H1 (cell line): ENCODE measurements at regions not wholly inside any gene's neighbourhood (a gene's known extent, or its start where the extent isn't known, plus 50 kb on each side); places are given as distances from the start of the nearest gene placed in this dataset.

ENCODE experiments used
- CTCF ChIA-PET: fragments of 300-600 bp; sonication (Branson Sonifier 250); formaldehyde crosslinking; loops from one replicate; lab custom pipeline; 2021; ENCODE audit not compliant: partially characterized antibody; lab: Charles Lee
- POLR2A ChIA-PET: fragments of 300-600 bp; sonication (Branson Sonifier 250); formaldehyde crosslinking; loops from one replicate; lab custom pipeline; 2021; ENCODE audit warnings: inconsistent platforms; ENCODE audit not compliant: partially characterized antibody; lab: Charles Lee
- DNase-seq, 2 experiments: peaks; one replicate each; pipeline versions ENCODE4 v3.0.0 to v3.0.0-alpha.2; 2010 to 2022; ENCODE audit warnings: low spot score in 2 of 2, low read depth in 1 of 2, mixed read lengths in 1 of 2
- FAIRE-seq: peaks from 2 replicates; lab custom pipeline; 2011; peaks lifted over from hg19 to GRCh38; lab: Jason Lieb, UNC
- H2AFZ ChIP-seq: 2 replicates; pipeline ENCODE4 v1.8.1; 2012; ENCODE audit warnings: low read length, inconsistent platforms
- H2AK5ac ChIP-seq: 2 replicates; pipeline ENCODE4 v1.6.1; 2013; ENCODE audit warnings: low read depth, low read length
- H2BK120ac ChIP-seq: replicated peaks from 2 replicates; pipeline ENCODE3; 2013; ENCODE audit warnings: low read depth, low read length, inconsistent platforms
- H2BK12ac ChIP-seq: 2 replicates; pipeline ENCODE4 v1.6.1; 2013; ENCODE audit warnings: low read depth, low read length
- H2BK15ac ChIP-seq: 2 replicates; pipeline ENCODE4 v1.6.1; 2013; ENCODE audit warnings: low read length
- H2BK20ac ChIP-seq: 2 replicates; pipeline ENCODE4 v1.6.1; 2013; ENCODE audit warnings: low read length
- H2BK5ac ChIP-seq: 2 replicates; pipeline ENCODE4 v1.6.1; 2013; ENCODE audit warnings: low read depth, low read length
- H3K14ac ChIP-seq: 2 replicates; pipeline ENCODE4 v1.6.1; 2013; ENCODE audit warnings: inconsistent platforms; ENCODE audit not compliant: insufficient read length
- H3K18ac ChIP-seq: 2 replicates; pipeline ENCODE4 v1.6.1; 2013; ENCODE audit warnings: low read length; ENCODE audit errors: extremely low read depth
- H3K23ac ChIP-seq: 2 replicates; pipeline ENCODE4 v1.6.1; 2013; ENCODE audit warnings: inconsistent platforms; ENCODE audit not compliant: insufficient read length
- H3K23me2 ChIP-seq: 2 replicates; pipeline ENCODE4 v1.6.1; 2013; ENCODE audit warnings: low read depth, low read length
- H3K27ac ChIP-seq: 2 replicates; pipeline ENCODE4 v1.6.1; 2011; ENCODE audit warnings: low read depth, low read length, inconsistent platforms
- H3K27me3 ChIP-seq, 4 experiments: replicated peaks in 1 of 4; 1 replicate in 1 of 4; 2 replicates in 3 of 4; pipeline versions ENCODE4 v1.6.1 to v1.8.1; 2011 to 2013; ENCODE audit warnings: low read length in 3 of 4, mild to moderate bottlenecking in 3 of 4, inconsistent platforms in 2 of 4, mixed read lengths in 2 of 4, moderate library complexity in 1 of 4; ENCODE audit not compliant: control insufficient read depth in 3 of 4, insufficient read depth in 3 of 4; ENCODE audit errors: extremely low read depth in 1 of 4
- H3K36me3 ChIP-seq, 4 experiments: 2 replicates each; pipeline versions ENCODE4 v1.6.1 to v1.8.1; 2011 to 2013; ENCODE audit warnings: mild to moderate bottlenecking in 4 of 4, low read length in 3 of 4, moderate library complexity in 2 of 4, control low read depth in 1 of 4, inconsistent platforms in 1 of 4; ENCODE audit not compliant: insufficient read depth in 4 of 4, control insufficient read depth in 2 of 4
- H3K4ac ChIP-seq: replicated peaks from 2 replicates; pipeline ENCODE3; 2013; ENCODE audit warnings: low read length, low read depth, mixed read lengths, inconsistent platforms; ENCODE audit not compliant: insufficient read length
- H3K4me1 ChIP-seq, 4 experiments: replicated peaks in 1 of 4; 1 replicate in 1 of 4; 2 replicates in 3 of 4; pipeline versions ENCODE4 v1.6.1 to v1.8.1; 2011 to 2013; ENCODE audit warnings: low read length in 3 of 4, inconsistent platforms in 2 of 4, mixed read lengths in 1 of 4; ENCODE audit not compliant: insufficient read depth in 4 of 4, control insufficient read depth in 3 of 4
- H3K4me2 ChIP-seq, 2 experiments: 2 replicates each; pipeline versions ENCODE4 v1.6.1 to v1.8.1; 2011 to 2013; ENCODE audit warnings: low read depth in 2 of 2, low read length in 2 of 2, control low read depth in 1 of 2, inconsistent platforms in 1 of 2, mild to moderate bottlenecking in 1 of 2; ENCODE audit not compliant: insufficient read depth in 1 of 2
- H3K4me3 ChIP-seq, 4 experiments: fragments of 200-600, 300-600 bp in 1 of 4; sonication (generic), shearing (Covaris generic), sonication (Bioruptor Twin) in 1 of 4; 2 replicates each; pipeline versions ENCODE4 v1.5.1 to v1.8.1; 2011 to 2016; ENCODE audit warnings: low read length in 4 of 4, low read depth in 3 of 4, control low read depth in 2 of 4, inconsistent platforms in 2 of 4, mild to moderate bottlenecking in 2 of 4, mixed read lengths in 1 of 4, moderate library complexity in 1 of 4; ENCODE audit not compliant: insufficient read depth in 2 of 4; ENCODE audit errors: extremely low read depth in 1 of 4
- H3K56ac ChIP-seq: replicated peaks from 2 replicates; pipeline ENCODE3; 2013; ENCODE audit warnings: low read depth, mild to moderate bottlenecking, mixed read lengths, low read length, inconsistent platforms; ENCODE audit not compliant: insufficient read length
- H3K79me1 ChIP-seq: 2 replicates; pipeline ENCODE4 v1.6.1; 2013; ENCODE audit warnings: low read depth, low read length, control low read depth
- H3K79me2 ChIP-seq, 2 experiments: 2 replicates each; pipeline versions ENCODE4 v1.6.1 to v1.8.1; 2012 to 2013; ENCODE audit warnings: low read length in 2 of 2, mild to moderate bottlenecking in 2 of 2, inconsistent platforms in 1 of 2; ENCODE audit not compliant: insufficient read depth in 2 of 2, control insufficient read depth in 1 of 2
- H3K9ac ChIP-seq, 4 experiments: replicated peaks in 1 of 4; 1 replicate in 1 of 4; 2 replicates in 3 of 4; pipeline versions ENCODE4 v1.6.1 to v1.8.1; 2011 to 2013; ENCODE audit warnings: low read depth in 3 of 4, low read length in 3 of 4, control low read depth in 2 of 4, mild to moderate bottlenecking in 2 of 4, moderate library complexity in 2 of 4, inconsistent platforms in 1 of 4; ENCODE audit errors: extremely low read depth in 1 of 4
- H3K9me3 ChIP-seq, 2 experiments: 2 replicates each; pipeline versions ENCODE4 v1.6.1 to v1.8.1; 2012 to 2013; ENCODE audit warnings: mild to moderate bottlenecking in 2 of 2, moderate library complexity in 2 of 2, control low read depth in 1 of 2, inconsistent platforms in 1 of 2, low read depth in 1 of 2, low read length in 1 of 2, mixed read lengths in 1 of 2; ENCODE audit not compliant: insufficient read depth in 2 of 2
- H4K20me1 ChIP-seq, 2 experiments: replicated peaks in 1 of 2; 2 replicates each; pipeline versions ENCODE3 to v1.8.1; 2011 to 2013; ENCODE audit warnings: inconsistent platforms in 2 of 2, low read length in 2 of 2, mild to moderate bottlenecking in 1 of 2; ENCODE audit not compliant: insufficient read depth in 2 of 2, control insufficient read depth in 1 of 2
- H4K5ac ChIP-seq: 2 replicates; pipeline ENCODE4 v1.6.1; 2013; ENCODE audit warnings: low read length, low read depth, mixed read lengths, inconsistent platforms; ENCODE audit not compliant: insufficient read length
- H4K8ac ChIP-seq: 2 replicates; pipeline ENCODE4 v1.8.0; 2013; ENCODE audit warnings: mild to moderate bottlenecking, moderate library complexity, low read length, inconsistent platforms; ENCODE audit not compliant: insufficient read depth; ENCODE audit errors: extremely low read depth
- H4K91ac ChIP-seq: replicated peaks from 2 replicates; pipeline ENCODE3; 2013; ENCODE audit warnings: low read length, mixed read lengths, inconsistent platforms; ENCODE audit not compliant: insufficient read length
- ASH2L ChIP-seq: fragments of 200-600, 300-600 bp; sonication (generic); IDR thresholded peaks from one replicate; pipeline ENCODE4 v1.7.1; 2017; ENCODE audit warnings: low read length
- BCL11A ChIP-seq, 2 experiments: IDR thresholded peaks; one replicate each; pipeline ENCODE4 v1.6.1; 2011; ENCODE audit warnings: low read depth in 2 of 2, low read length in 2 of 2, mild to moderate bottlenecking in 2 of 2
- CBX8 ChIP-seq: fragments of 300-800, 300-1000 bp; sonication (generic); IDR thresholded peaks from 2 replicates; pipeline ENCODE4 v1.7.1; 2016; ENCODE audit warnings: low read depth, low read length, borderline replicate concordance
- CHD1 ChIP-seq: IDR thresholded peaks from 2 replicates; pipeline ENCODE4 v1.6.1; 2012; ENCODE audit warnings: low read depth, low read length, improper control_type of control experiment
- CHD2 ChIP-seq: IDR thresholded peaks from 2 replicates; pipeline ENCODE4 v1.6.1; 2012; ENCODE audit warnings: low read length, improper control_type of control experiment
- EZH2 ChIP-seq: fragments of 200-600 bp; sonication (generic); IDR thresholded peaks from 2 replicates; pipeline ENCODE4 v1.7.1; 2012; ENCODE audit warnings: low read depth, mild to moderate bottlenecking, moderate library complexity, low read length, inconsistent platforms; ENCODE audit not compliant: severe bottlenecking
- MAFK ChIP-seq: IDR thresholded peaks from 2 replicates; pipeline ENCODE4 v1.6.1; 2012; ENCODE audit warnings: low read depth, mild to moderate bottlenecking, improper control_type of control experiment, low read length
- POLR2AphosphoS5 ChIP-seq: IDR thresholded peaks from 2 replicates; pipeline ENCODE4 v1.6.1; 2011; ENCODE audit warnings: low read depth, low read length
- RAD21 ChIP-seq, 2 experiments: IDR thresholded peaks in 1 of 2; conservative IDR thresholded peaks in 1 of 2; 2 replicates each; pipeline ENCODE4 v1.6.1; 2011; ENCODE audit warnings: low read depth in 2 of 2, low read length in 2 of 2, improper control_type of control experiment in 1 of 2, inconsistent platforms in 1 of 2, mild to moderate bottlenecking in 1 of 2, moderate library complexity in 1 of 2
- SUZ12 ChIP-seq: fragments of 200-600 bp; sonication (generic); IDR thresholded peaks from 2 replicates; pipeline ENCODE4 v1.6.1; 2012; ENCODE audit warnings: mild to moderate bottlenecking, inconsistent platforms, low read length, moderate library complexity, mixed read lengths
- TCF12 ChIP-seq: IDR thresholded peaks from 2 replicates; pipeline ENCODE4 v1.6.1; 2011; ENCODE audit warnings: low read depth, mild to moderate bottlenecking, low read length
- TEAD4 ChIP-seq: IDR thresholded peaks from 2 replicates; pipeline ENCODE4 v1.6.1; 2012; ENCODE audit warnings: low read depth, low read length, inconsistent platforms, mixed read lengths
- YY1 ChIP-seq: IDR thresholded peaks from 2 replicates; pipeline ENCODE4 v1.6.1; 2011; ENCODE audit warnings: low read depth, mild to moderate bottlenecking, low read length
- ZNF274 ChIP-seq: IDR thresholded peaks from 2 replicates; pipeline ENCODE4 v1.7.0; 2012; ENCODE audit warnings: low read length, borderline replicate concordance; ENCODE audit errors: extremely low read depth
- TF ChIP-seq, protein P1 (sequence below): IDR thresholded peaks from 2 replicates; pipeline ENCODE4 v1.6.1; 2012; ENCODE audit warnings: inconsistent platforms

DNA sequence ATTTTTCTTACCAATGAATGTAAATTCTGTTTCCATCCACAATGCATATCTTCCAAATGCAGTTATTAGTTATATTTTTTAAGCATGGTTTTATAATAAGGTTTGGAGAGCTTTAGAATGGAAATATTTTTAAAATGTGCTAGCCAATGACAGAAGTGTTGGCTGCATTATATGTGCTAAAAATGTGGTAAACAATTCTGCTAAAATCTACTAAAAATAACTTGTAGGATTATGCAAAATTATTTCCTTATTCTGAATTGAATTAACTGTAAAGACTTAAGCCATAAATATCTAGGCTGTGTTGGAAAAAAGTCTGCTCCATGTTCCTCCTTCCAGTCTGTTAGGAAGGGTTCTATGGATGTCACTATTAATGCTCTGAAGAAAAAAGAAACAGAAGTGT, 503.3 kb downstream of the PRR16 start:
- Histone ChIP-seq H4K20me1 (no peaks in the 10 kb centered on the region), H3K4me3 (no peak overlapping the region), H3K23me2 (no peaks in the 10 kb centered on the region), H3K18ac (no peak overlapping the region), H4K91ac (no peak overlapping the region), H3K4ac (no peak overlapping the region), H2AK5ac (no peak overlapping the region), H3K36me3 (no peaks in the 10 kb centered on the region), H2BK20ac (no peak overlapping the region), H2AFZ (no peak overlapping the region), H3K4me1 (no peaks in the 10 kb centered on the region), H2BK5ac (no peak overlapping the region), H3K56ac (no peak overlapping the region), H3K9me3 (no peaks in the 10 kb centered on the region), H3K9ac (no peak overlapping the region), H3K27me3 (no peaks in the 10 kb centered on the region), H3K79me1 (no peaks in the 10 kb centered on the region), H2BK15ac (no peak overlapping the region), H2BK120ac (no peak overlapping the region), H4K8ac (no peak overlapping the region), H3K14ac (no peak overlapping the region), H3K4me2 (no peak overlapping the region), H3K27ac (no peak overlapping the region), H4K5ac (no peak overlapping the region), H2BK12ac (no peak overlapping the region), H3K23ac (no peak overlapping the region), H3K79me2 (no peaks in the 10 kb centered on the region)
- ChIA-PET POLR2A (no interaction called here), CTCF (interaction anchor here (0.6 kb wide), 1 partner anchor 1432 kb away, joined by 3 read pairs; no protein-coding TSS in a partner anchor)
- FAIRE-seq = no peak
- no peak for DNase-seq
- TF ChIP-seq ASH2L (no peak), POLR2AphosphoS5 (no peak), SUZ12 (no peak), BCL11A (IDR thresholded peaks at IDR 0.05; ENCODE audit: low read depth in 2 of 2, low read length in 2 of 2) (no peak), EZH2 (no peak), YY1 (no peak), MAFK (no peak), CHD2 (no peak), ZNF274 (no peak), RAD21 (IDR thresholded peaks at IDR 0.05 in 1 of 2, conservative IDR thresholded peaks at IDR 0.05 in 1 of 2; ENCODE audit: low read depth in 2 of 2, low read length in 2 of 2) (no peak), TEAD4 (no peak), TCF12 (no peak), CHD1 (no peak), CBX8 (no peak)
- TF ChIP-seq, protein P1, sequence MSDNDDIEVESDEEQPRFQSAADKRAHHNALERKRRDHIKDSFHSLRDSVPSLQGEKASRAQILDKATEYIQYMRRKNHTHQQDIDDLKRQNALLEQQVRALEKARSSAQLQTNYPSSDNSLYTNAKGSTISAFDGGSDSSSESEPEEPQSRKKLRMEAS = no peak
